A549 (cell line): ENCODE measurements at regions not wholly inside any gene's neighbourhood (a gene's known extent, or its start where the extent isn't known, plus 50 kb on each side); places are given as distances from the start of the nearest gene placed in this dataset.

Experiments
- ATAC-seq, 2 experiments: fragments of 200-7000 bp in 1 of 2; fragments of >200 bp in 1 of 2; cut with Nextera tagmentation in 1 of 2; cut with Tn5 transposase in 1 of 2; 3 replicates each; pipeline versions ENCODE4 v1.8.0 to v1.9.1; 2018 to 2020; ENCODE audit warnings: mild to moderate bottlenecking in 1 of 2, moderate library complexity in 1 of 2
- CTCF ChIA-PET: fragments of 300-600 bp; sonication (Branson Sonifier 250); formaldehyde crosslinking; extraction: SDS; loops from one replicate; lab custom pipeline; 2021; ENCODE audit warnings: antibody characterized with exemption, inconsistent platforms; lab: Yijun Ruan, JAX
- POLR2A ChIA-PET: fragments of 350-600 bp; formaldehyde crosslinking; extraction: SDS; loops from one replicate; lab custom pipeline; 2021; ENCODE audit warnings: antibody characterized with exemption, inconsistent platforms; lab: Yijun Ruan, JAX
- DNase-seq, 2 experiments: peaks; one replicate each; pipeline versions ENCODE4 v3.0.0 to v3.0.0-alpha.2; 2011 to 2016; ENCODE audit warnings: low read depth in 1 of 2, low spot score in 1 of 2
- FAIRE-seq: peaks from 2 replicates; lab custom pipeline; 2011; peaks lifted over from hg19 to GRCh38; lab: Jason Lieb, UNC
- H3K27ac ChIP-seq, 2 experiments: fragments of >200 bp; sonication (Bioruptor Twin); formaldehyde crosslinking; 3 replicates each; pipeline ENCODE4 v1.5.1; 2016 to 2017
- H3K4me1 ChIP-seq: fragments of >200 bp; sonication (Bioruptor Twin); formaldehyde crosslinking; 3 replicates; pipeline ENCODE4 v1.6.1; 2016
- H3K4me2 ChIP-seq: fragments of >200 bp; sonication (Bioruptor Twin); formaldehyde crosslinking; 3 replicates; pipeline ENCODE4 v1.6.1; 2016
- H3K4me3 ChIP-seq: fragments of >200 bp; sonication (Bioruptor Twin); formaldehyde crosslinking; 3 replicates; pipeline ENCODE4 v1.5.1; 2016
- H3K9me3 ChIP-seq: fragments of >200 bp; sonication (Bioruptor Twin); formaldehyde crosslinking; 3 replicates; pipeline ENCODE4 v1.6.1; 2016
- BHLHE40 ChIP-seq: IDR thresholded peaks from 2 replicates; pipeline ENCODE4 v1.6.1; 2012; ENCODE audit warnings: low read depth, low read length, inconsistent platforms
- CEBPB ChIP-seq, 2 experiments: fragments of >200 bp in 1 of 2; sonication (Bioruptor Twin) in 1 of 2; formaldehyde crosslinking in 1 of 2; IDR thresholded peaks; 2 replicates each; pipeline ENCODE4 v1.6.1; 2012 to 2016
- CHD2 ChIP-seq: fragments of 150-350 bp; IDR thresholded peaks from 2 replicates; pipeline ENCODE4 v1.6.1; 2014; ENCODE audit warnings: low read length; ENCODE audit not compliant: partially characterized antibody
- EHMT2 ChIP-seq: fragments of 200-600 bp; sonication (generic); IDR thresholded peaks from 2 replicates; pipeline ENCODE4 v1.6.1; 2016; ENCODE audit warnings: antibody characterized with exemption, low read depth, mild to moderate bottlenecking, moderate library complexity
- EP300 ChIP-seq, 2 experiments: fragments of >200 bp; sonication (Bioruptor Twin); formaldehyde crosslinking; IDR thresholded peaks; 2 replicates in 1 of 2; 3 replicates in 1 of 2; pipeline ENCODE4 v1.6.1; 2016 to 2017
- FOXS1 ChIP-seq: fragments of 250-450 bp; sonication (Bioruptor Pico); IDR thresholded peaks from 2 replicates; pipeline ENCODE4 v1.5.0; 2020; ENCODE audit warnings: mild to moderate bottlenecking, moderate library complexity
- GATA3 ChIP-seq: IDR thresholded peaks from 2 replicates; pipeline ENCODE4 v1.6.1; 2012; ENCODE audit warnings: borderline replicate concordance
- HDAC2 ChIP-seq: fragments of 200-600 bp; sonication (generic); IDR thresholded peaks from 2 replicates; pipeline ENCODE4 v1.6.1; 2016
- HEYL ChIP-seq: fragments of 250-450 bp; sonication (Bioruptor Pico); IDR thresholded peaks from 2 replicates; pipeline ENCODE4 v1.8.0; 2021; ENCODE audit warnings: mild to moderate bottlenecking, moderate library complexity
- HOXA7 ChIP-seq: fragments of 250-450 bp; sonication (Bioruptor Pico); IDR thresholded peaks from 2 replicates; pipeline ENCODE4 v1.5.0; 2020; ENCODE audit warnings: mild to moderate bottlenecking, moderate library complexity
- HOXB5 ChIP-seq: fragments of 250-450 bp; sonication (Bioruptor Pico); IDR thresholded peaks from 2 replicates; pipeline ENCODE4 v1.5.0; 2020; ENCODE audit warnings: mild to moderate bottlenecking, moderate library complexity
- MYC ChIP-seq: IDR thresholded peaks from 2 replicates; pipeline ENCODE4 v1.6.1; 2012; ENCODE audit warnings: mild to moderate bottlenecking, inconsistent platforms, low read length, improper control_type of control experiment, borderline replicate concordance
- NFE2L2 ChIP-seq: fragments of 150-350 bp; conservative IDR thresholded peaks from 2 replicates; pipeline ENCODE4 v1.6.1; 2014; ENCODE audit warnings: low read length
- NPAS2 ChIP-seq: fragments of 250-450 bp; sonication (Bioruptor Pico); IDR thresholded peaks from 2 replicates; pipeline ENCODE4 v1.8.0; 2022; ENCODE audit warnings: mild to moderate bottlenecking, moderate library complexity, borderline replicate concordance
- NR3C1 ChIP-seq: fragments of >200 bp; sonication (Bioruptor Twin); formaldehyde crosslinking; IDR thresholded peaks from 3 replicates; pipeline ENCODE4 v1.6.1; 2017
- PHF8 ChIP-seq: fragments of 200-600 bp; sonication (generic); IDR thresholded peaks from 2 replicates; pipeline ENCODE4 v1.6.1; 2016; ENCODE audit warnings: low read depth, mild to moderate bottlenecking, antibody characterized with exemption, moderate library complexity, borderline replicate concordance
- POLR2A ChIP-seq: IDR thresholded peaks from 2 replicates; pipeline ENCODE4 v1.6.1; 2012; ENCODE audit warnings: mild to moderate bottlenecking, low read length
- POLR2AphosphoS2 ChIP-seq: conservative IDR thresholded peaks from 2 replicates; pipeline ENCODE4 v1.6.1; 2012; ENCODE audit warnings: low read length, improper control_type of control experiment, inconsistent platforms
- RFX5 ChIP-seq: fragments of 450-650 bp; IDR thresholded peaks from 2 replicates; pipeline ENCODE4 v1.7.1; 2014; ENCODE audit warnings: antibody characterized with exemption, mild to moderate bottlenecking, moderate library complexity
- ZSCAN20 ChIP-seq: fragments of 250-450 bp; sonication (Bioruptor Pico); IDR thresholded peaks from 2 replicates; pipeline ENCODE4 v1.8.0; 2022; ENCODE audit warnings: mild to moderate bottlenecking, moderate library complexity
- WGBS: methylation state at CpG from one replicate; pipeline ENCODE4 v1.1.6; 2017; ENCODE audit errors: missing lambda C conversion rate; 5-methylcytosine and 5-hydroxymethylcytosine counted together
- TF ChIP-seq, protein P1 (sequence below): fragments of 250-450 bp; sonication (Bioruptor Pico); IDR thresholded peaks from 2 replicates; pipeline ENCODE4 v1.5.0; 2021; ENCODE audit warnings: mild to moderate bottlenecking, moderate library complexity, borderline replicate concordance
- TF ChIP-seq, protein P2 (sequence below): fragments of 250-450 bp; sonication (Bioruptor Pico); IDR thresholded peaks from 2 replicates; pipeline ENCODE4 v1.5.0; 2020; ENCODE audit warnings: low read depth, mild to moderate bottlenecking, moderate library complexity
- TF ChIP-seq, protein P3 (sequence below): IDR thresholded peaks from 2 replicates; pipeline ENCODE4 v1.6.1; 2012

DNA sequence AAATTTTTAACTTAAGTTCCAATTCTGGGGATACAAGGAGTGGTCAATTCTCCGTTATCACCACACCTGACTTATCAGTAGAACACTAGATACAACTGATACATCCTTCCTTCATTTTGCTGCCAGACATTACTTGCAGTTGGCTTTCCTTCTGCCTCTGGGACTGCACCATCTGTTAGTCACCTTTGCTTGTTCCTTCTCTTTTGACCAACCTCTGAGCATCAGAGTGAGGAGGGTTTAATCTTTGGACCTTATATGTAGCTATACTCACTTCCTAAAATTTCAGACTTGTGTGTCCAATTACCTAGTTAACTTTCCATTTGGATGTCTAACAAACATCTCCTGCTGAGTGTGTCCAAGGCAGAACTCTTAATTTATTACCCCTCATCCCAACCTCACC is 330.7 kb downstream of the PTTG2 start:
- DNase-seq = no peak
- no peak for FAIRE-seq
- peaks cover 12% of the 10 kb centered on the region; the same call in 1 of the 3 replicates for H3K9me3 ChIP-seq
- TF ChIP-seq POLR2AphosphoS2 (no peak), NPAS2 (CRISPR knock-in tag) (no peak), CHD2 (no peak), PHF8 (no peak), RFX5 (no peak)
- TF ChIP-seq, all 56 proteins: peak for 0
- WGBS = 78% methylated on average over 1 of the region's 1 CpG
- POLR2A ChIA-PET = no interaction called here
- H3K4me1 ChIP-seq = no peaks in the 10 kb centered on the region
- ATAC-seq = no peak
- no peak overlapping the region for H3K4me2 ChIP-seq
- CTCF ChIA-PET = no interaction called here
- H3K27ac ChIP-seq = no peak overlapping the region
- no peak overlapping the region for H3K4me3 ChIP-seq

DNA sequence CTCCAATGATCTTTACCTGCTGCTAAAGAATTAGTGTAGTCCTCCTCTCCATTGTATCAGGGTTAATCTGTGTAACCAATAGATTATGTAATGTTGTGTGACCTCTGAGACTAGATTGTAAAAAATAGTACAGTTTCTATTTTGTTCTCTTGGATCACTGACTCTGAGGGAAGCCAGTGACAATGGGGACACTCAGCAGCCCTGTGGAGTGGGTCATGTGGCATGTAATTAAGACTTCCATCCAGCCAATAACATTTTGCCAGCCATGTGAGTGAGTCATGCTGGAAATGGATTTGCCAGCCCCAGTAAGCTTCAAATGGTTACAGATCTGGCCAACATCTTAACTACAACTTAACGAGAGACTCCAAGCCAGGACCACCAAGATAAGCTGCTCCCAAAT is 332.3 kb downstream of the PTTG2 start:
- Histone ChIP-seq H3K27ac (no peak overlapping the region), H3K4me2 (no peak overlapping the region), H3K4me1 (no peaks in the 10 kb centered on the region), H3K4me3 (no peak overlapping the region), H3K9me3 (peaks cover 14% of the 10 kb centered on the region; the same call in 1 of the 3 replicates)
- no peak for FAIRE-seq
- CTCF ChIA-PET = no interaction called here
- WGBS = 0% methylated on average over 1 of the region's 1 CpG
- no peak for DNase-seq
- no peak for ATAC-seq
- no peak for TF ChIP-seq GATA3
- TF ChIP-seq HEYL (CRISPR knock-in tag) = no peak
- no peak for TF ChIP-seq NFE2L2
- POLR2A ChIA-PET = no interaction called here

DNA sequence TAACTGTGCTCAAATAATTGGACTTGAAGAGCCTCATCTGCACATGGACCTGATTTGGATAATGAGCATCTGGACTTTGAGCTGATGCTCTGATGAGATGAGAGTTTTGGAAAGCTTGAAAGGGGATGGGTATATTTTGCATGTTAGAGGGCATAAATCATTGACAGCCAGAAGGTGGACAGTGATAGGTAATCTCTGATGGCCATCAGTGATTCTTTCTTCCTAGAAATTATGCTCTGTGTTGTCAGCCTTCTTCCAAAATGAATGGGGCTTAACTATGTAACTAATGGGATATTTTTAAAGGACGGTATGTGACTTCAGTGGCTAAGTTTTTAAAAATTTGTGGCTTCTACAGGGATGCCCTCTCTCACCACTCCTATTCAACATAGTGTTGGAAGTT is 334.0 kb downstream of the PTTG2 start:
- Histone ChIP-seq H3K4me3 (no peak overlapping the region), H3K27ac (no peak overlapping the region), H3K9me3 (peaks cover 23% of the 10 kb centered on the region), H3K4me2 (no peak overlapping the region), H3K4me1 (no peaks in the 10 kb centered on the region)
- WGBS = 19% methylated on average over 1 of the region's 1 CpG
- ChIA-PET CTCF (no interaction called here), POLR2A (no interaction called here)
- FAIRE-seq (no peak), DNase-seq (no peak), ATAC-seq (no peak)
- no peak for TF ChIP-seq MYC
- no peak for TF ChIP-seq NR3C1
- no peak for TF ChIP-seq CHD2
- TF ChIP-seq, protein P1, sequence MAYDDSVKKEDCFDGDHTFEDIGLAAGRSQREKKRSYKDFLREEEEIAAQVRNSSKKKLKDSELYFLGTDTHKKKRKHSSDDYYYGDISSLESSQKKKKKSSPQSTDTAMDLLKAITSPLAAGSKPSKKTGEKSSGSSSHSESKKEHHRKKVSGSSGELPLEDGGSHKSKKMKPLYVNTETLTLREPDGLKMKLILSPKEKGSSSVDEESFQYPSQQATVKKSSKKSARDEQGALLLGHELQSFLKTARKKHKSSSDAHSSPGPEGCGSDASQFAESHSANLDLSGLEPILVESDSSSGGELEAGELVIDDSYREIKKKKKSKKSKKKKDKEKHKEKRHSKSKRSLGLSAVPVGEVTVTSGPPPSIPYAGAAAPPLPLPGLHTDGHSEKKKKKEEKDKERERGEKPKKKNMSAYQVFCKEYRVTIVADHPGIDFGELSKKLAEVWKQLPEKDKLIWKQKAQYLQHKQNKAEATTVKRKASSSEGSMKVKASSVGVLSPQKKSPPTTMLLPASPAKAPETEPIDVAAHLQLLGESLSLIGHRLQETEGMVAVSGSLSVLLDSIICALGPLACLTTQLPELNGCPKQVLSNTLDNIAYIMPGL (CRISPR knock-in tag) = no peak

DNA sequence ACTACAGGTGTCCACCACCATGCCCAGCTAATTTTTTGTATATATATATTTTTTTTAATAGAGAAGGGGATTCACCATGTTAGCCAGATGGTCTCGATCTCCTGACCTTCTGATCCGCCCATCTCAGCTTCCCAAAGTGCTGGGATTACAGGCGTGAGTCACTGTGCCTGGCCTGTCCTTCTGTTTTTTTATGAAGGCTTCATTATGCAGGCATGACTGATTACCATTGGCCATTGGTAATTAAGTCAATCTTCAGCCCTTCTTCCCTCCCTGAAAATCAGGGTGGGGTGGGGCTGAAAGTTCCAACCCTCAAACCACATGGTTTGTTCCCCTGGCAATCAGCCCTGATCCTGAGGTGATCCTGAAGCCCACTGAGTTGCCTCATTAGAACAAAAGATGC is 336.9 kb downstream of the PTTG2 start:
- no peak for DNase-seq
- FAIRE-seq = no peak
- H3K4me1 ChIP-seq = no peaks in the 10 kb centered on the region
- peaks cover 23% of the 10 kb centered on the region for H3K9me3 ChIP-seq
- ChIA-PET POLR2A (interaction anchor here (0.7 kb wide), 1 partner anchor 22 kb away, joined by 3 read pairs; no protein-coding TSS in a partner anchor), CTCF (interaction anchor here (2.2 kb wide), 1 partner anchor 22 kb away, joined by 6 read pairs; no protein-coding TSS in a partner anchor)
- H3K4me3 ChIP-seq = no peak overlapping the region
- 16% methylated on average over 3 of the region's 3 CpGs for WGBS
- no peak for ATAC-seq
- H3K27ac ChIP-seq = no peak overlapping the region
- TF ChIP-seq FOXS1 (CRISPR knock-in tag) (no peak), ZSCAN20 (no peak), CEBPB (IDR thresholded peaks at IDR 0.05) (no peak), EHMT2 (no peak), HDAC2 (no peak), HOXA7 (no peak), HOXB5 (no peak), POLR2A (no peak), EP300 (IDR thresholded peaks at IDR 0.05) (no peak), BHLHE40 (no peak)
- TF ChIP-seq, protein P2, sequence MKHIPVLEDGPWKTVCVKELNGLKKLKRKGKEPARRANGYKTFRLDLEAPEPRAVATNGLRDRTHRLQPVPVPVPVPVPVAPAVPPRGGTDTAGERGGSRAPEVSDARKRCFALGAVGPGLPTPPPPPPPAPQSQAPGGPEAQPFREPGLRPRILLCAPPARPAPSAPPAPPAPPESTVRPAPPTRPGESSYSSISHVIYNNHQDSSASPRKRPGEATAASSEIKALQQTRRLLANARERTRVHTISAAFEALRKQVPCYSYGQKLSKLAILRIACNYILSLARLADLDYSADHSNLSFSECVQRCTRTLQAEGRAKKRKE (CRISPR knock-in tag) = no peak
- TF ChIP-seq, protein P3, sequence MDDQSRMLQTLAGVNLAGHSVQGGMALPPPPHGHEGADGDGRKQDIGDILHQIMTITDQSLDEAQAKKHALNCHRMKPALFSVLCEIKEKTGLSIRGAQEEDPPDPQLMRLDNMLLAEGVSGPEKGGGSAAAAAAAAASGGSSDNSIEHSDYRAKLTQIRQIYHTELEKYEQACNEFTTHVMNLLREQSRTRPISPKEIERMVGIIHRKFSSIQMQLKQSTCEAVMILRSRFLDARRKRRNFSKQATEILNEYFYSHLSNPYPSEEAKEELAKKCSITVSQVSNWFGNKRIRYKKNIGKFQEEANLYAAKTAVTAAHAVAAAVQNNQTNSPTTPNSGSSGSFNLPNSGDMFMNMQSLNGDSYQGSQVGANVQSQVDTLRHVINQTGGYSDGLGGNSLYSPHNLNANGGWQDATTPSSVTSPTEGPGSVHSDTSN = no peak
- TF ChIP-seq, all 56 proteins: peak for 0
- H3K4me2 ChIP-seq = no peak overlapping the region
